ENCODE measurements at regions not wholly inside any gene's neighbourhood (a gene's known extent, or its start where the extent isn't known, plus 50 kb on each side); places are given as distances from the start of the nearest gene placed in this dataset.

DNA sequence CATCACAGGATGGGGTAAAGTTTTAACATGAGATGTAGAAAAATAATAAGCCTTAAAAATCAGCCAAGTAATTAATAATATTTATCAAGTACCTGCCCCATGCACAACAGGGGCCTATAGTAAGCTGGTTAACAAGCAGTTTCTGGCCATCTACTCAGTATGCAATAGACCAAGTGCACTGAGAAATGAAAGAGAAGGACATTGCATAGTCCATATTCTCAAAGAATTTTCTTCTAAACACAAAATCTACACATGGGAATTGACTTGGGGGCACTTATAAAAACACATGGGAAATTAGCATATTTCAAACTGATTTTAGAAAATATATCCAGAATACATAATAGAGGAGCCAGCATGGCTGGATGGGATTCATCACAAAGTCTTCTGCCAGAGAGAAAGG lies 109.5 kb downstream of the DIO2 start:
- ATAC-seq (no peak), DNase-seq (ENCODE audit: low read depth, low spot score) (no peak)
- ChIA-PET RAD21 (ENCODE audit: low non-redundant PET in 1 of 2, low total read pairs in 2 of 2, uncharacterized antibody in 2 of 2, unreplicated experiment in 2 of 2) (no interaction called here), CTCF (no interaction called here), POLR2A (no interaction called here)
- Histone ChIP-seq H3K36me3 (ENCODE audit: control insufficient read depth in 1 of 2, insufficient read depth in 2 of 2, low read length in 2 of 2) (no peaks in the 10 kb centered on the region), H3K4me1 (ENCODE audit: control insufficient read depth in 1 of 2, insufficient read depth in 2 of 2, low read length in 2 of 2) (no peaks in the 10 kb centered on the region), H3K4me3 (replicated peaks in 1 of 2; ENCODE audit: low read depth in 1 of 2, low read length in 2 of 2) (no peak overlapping the region), H3K79me2 (ENCODE audit: insufficient read depth, low read length) (no peaks in the 10 kb centered on the region), H3K9ac (ENCODE audit: low read length) (no peak overlapping the region), H4K20me1 (ENCODE audit: insufficient read depth) (no peaks in the 10 kb centered on the region), H3K27me3 (ENCODE audit: insufficient read depth, low read length) (no peaks in the 10 kb centered on the region), H3K27ac (ENCODE audit: low read depth, low read length) (no peak overlapping the region), H3K9me3 (ENCODE audit: control insufficient read depth in 1 of 2, insufficient read depth in 1 of 2, low read depth in 1 of 2, low read length in 2 of 2) (peaks cover 0 to 5% of the 10 kb centered on the region in 2 experiments; a peak in 1 of 4 replicates), H2AFZ (ENCODE audit: low read depth, low read length, poor library complexity, severe bottlenecking) (no peak overlapping the region), H3K9me2 (ENCODE audit: insufficient read depth) (no peaks in the 10 kb centered on the region), H3K4me2 (ENCODE audit: low read length) (no peak overlapping the region)
- intact Hi-C loops (cut with micrococcal nuclease), result no loop called here
- BruUV-seq (replicated peaks), result no TSS peak
- TF ChIP-seq, protein P1, sequence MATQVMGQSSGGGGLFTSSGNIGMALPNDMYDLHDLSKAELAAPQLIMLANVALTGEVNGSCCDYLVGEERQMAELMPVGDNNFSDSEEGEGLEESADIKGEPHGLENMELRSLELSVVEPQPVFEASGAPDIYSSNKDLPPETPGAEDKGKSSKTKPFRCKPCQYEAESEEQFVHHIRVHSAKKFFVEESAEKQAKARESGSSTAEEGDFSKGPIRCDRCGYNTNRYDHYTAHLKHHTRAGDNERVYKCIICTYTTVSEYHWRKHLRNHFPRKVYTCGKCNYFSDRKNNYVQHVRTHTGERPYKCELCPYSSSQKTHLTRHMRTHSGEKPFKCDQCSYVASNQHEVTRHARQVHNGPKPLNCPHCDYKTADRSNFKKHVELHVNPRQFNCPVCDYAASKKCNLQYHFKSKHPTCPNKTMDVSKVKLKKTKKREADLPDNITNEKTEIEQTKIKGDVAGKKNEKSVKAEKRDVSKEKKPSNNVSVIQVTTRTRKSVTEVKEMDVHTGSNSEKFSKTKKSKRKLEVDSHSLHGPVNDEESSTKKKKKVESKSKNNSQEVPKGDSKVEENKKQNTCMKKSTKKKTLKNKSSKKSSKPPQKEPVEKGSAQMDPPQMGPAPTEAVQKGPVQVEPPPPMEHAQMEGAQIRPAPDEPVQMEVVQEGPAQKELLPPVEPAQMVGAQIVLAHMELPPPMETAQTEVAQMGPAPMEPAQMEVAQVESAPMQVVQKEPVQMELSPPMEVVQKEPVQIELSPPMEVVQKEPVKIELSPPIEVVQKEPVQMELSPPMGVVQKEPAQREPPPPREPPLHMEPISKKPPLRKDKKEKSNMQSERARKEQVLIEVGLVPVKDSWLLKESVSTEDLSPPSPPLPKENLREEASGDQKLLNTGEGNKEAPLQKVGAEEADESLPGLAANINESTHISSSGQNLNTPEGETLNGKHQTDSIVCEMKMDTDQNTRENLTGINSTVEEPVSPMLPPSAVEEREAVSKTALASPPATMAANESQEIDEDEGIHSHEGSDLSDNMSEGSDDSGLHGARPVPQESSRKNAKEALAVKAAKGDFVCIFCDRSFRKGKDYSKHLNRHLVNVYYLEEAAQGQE (IDR thresholded peaks at IDR 0.05; ENCODE audit: low read depth), result no peak
- TF ChIP-seq, protein P2, sequence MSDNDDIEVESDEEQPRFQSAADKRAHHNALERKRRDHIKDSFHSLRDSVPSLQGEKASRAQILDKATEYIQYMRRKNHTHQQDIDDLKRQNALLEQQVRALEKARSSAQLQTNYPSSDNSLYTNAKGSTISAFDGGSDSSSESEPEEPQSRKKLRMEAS (IDR thresholded peaks at IDR 0.05), result no peak
- no peak for TF ChIP-seq SP1 (IDR thresholded peaks at IDR 0.05; ENCODE audit: low read depth)
- TF ChIP-seq CEBPB (IDR thresholded peaks at IDR 0.05; ENCODE audit: low read depth), result no peak
- no peak for TF ChIP-seq ZFX (IDR thresholded peaks at IDR 0.05)
- no peak for TF ChIP-seq TCF7L2 (IDR thresholded peaks at IDR 0.05; ENCODE audit: borderline replicate concordance, extremely low read depth, insufficient read depth, insufficient read length)
- no peak for TF ChIP-seq EZH2 (IDR thresholded peaks at IDR 0.05)
- no peak for TF ChIP-seq POLR2AphosphoS5 (IDR thresholded peaks at IDR 0.05; ENCODE audit: low read depth, low read length)
- no peak for TF ChIP-seq YY1 (IDR thresholded peaks at IDR 0.05; ENCODE audit: extremely low read depth, insufficient replicate concordance, low read depth, low read length)
- TF ChIP-seq, protein P3, sequence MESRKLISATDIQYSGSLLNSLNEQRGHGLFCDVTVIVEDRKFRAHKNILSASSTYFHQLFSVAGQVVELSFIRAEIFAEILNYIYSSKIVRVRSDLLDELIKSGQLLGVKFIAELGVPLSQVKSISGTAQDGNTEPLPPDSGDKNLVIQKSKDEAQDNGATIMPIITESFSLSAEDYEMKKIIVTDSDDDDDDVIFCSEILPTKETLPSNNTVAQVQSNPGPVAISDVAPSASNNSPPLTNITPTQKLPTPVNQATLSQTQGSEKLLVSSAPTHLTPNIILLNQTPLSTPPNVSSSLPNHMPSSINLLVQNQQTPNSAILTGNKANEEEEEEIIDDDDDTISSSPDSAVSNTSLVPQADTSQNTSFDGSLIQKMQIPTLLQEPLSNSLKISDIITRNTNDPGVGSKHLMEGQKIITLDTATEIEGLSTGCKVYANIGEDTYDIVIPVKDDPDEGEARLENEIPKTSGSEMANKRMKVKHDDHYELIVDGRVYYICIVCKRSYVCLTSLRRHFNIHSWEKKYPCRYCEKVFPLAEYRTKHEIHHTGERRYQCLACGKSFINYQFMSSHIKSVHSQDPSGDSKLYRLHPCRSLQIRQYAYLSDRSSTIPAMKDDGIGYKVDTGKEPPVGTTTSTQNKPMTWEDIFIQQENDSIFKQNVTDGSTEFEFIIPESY (IDR thresholded peaks at IDR 0.05; ENCODE audit: extremely low read depth, insufficient replicate concordance, low read length), result no peak
- TF ChIP-seq, protein P4, sequence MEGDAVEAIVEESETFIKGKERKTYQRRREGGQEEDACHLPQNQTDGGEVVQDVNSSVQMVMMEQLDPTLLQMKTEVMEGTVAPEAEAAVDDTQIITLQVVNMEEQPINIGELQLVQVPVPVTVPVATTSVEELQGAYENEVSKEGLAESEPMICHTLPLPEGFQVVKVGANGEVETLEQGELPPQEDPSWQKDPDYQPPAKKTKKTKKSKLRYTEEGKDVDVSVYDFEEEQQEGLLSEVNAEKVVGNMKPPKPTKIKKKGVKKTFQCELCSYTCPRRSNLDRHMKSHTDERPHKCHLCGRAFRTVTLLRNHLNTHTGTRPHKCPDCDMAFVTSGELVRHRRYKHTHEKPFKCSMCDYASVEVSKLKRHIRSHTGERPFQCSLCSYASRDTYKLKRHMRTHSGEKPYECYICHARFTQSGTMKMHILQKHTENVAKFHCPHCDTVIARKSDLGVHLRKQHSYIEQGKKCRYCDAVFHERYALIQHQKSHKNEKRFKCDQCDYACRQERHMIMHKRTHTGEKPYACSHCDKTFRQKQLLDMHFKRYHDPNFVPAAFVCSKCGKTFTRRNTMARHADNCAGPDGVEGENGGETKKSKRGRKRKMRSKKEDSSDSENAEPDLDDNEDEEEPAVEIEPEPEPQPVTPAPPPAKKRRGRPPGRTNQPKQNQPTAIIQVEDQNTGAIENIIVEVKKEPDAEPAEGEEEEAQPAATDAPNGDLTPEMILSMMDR (IDR thresholded peaks at IDR 0.05 in 2 of 3, conservative IDR thresholded peaks at IDR 0.05 in 1 of 3; ENCODE audit: borderline replicate concordance in 1 of 3, insufficient read depth in 1 of 3, low read depth in 2 of 3, low read length in 2 of 3), result no peak
- TF ChIP-seq RAD21 (IDR thresholded peaks at IDR 0.05; ENCODE audit: low read depth), result no peak
- no peak for TF ChIP-seq ZNF274 (IDR thresholded peaks at IDR 0.05; ENCODE audit: low read depth, low read length)
- no peak for TF ChIP-seq FOSL1 (IDR thresholded peaks at IDR 0.05; ENCODE audit: low read depth)
- no peak for TF ChIP-seq SRF (IDR thresholded peaks at IDR 0.05; ENCODE audit: low read depth)

Measured in HCT116 (cell line).